ENCODE measurements at regions not wholly inside any gene's neighbourhood (a gene's known extent, or its start where the extent isn't known, plus 50 kb on each side); places are given as distances from the start of the nearest gene placed in this dataset.

DNA sequence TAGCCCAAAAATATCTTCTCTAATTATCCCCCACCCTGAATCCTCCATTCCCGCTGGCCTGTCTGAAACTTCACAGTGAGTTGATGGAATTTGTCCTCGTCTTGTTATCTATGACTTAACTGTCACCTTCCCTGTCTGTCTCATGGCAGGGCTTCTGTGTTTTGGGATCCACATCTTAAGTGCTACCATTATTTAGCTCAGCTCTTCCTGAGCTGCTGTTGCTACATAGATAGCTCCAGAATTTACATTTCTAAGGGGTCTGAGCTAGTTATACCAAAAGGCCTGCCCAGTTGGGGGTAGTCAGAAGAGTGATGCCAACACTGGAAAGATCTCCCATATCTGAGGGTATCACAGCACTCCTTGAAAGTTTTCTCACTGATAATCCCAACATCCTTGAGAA, 57.0 kb upstream of the CDKN3 start:
- H3K36me3 ChIP-seq = no peaks in the 10 kb centered on the region
- intact Hi-C loops (cut with DNase I; ENCODE audit: low total_unique reads) = no loop called here
- no peak for DNase-seq (ENCODE audit: low spot score in 2 of 2)
- TF ChIP-seq POLR2AphosphoS5 (IDR thresholded peaks at IDR 0.05) (no peak), POLR2A (IDR thresholded peaks at IDR 0.05) (no peak)
- TF ChIP-seq, protein P1, sequence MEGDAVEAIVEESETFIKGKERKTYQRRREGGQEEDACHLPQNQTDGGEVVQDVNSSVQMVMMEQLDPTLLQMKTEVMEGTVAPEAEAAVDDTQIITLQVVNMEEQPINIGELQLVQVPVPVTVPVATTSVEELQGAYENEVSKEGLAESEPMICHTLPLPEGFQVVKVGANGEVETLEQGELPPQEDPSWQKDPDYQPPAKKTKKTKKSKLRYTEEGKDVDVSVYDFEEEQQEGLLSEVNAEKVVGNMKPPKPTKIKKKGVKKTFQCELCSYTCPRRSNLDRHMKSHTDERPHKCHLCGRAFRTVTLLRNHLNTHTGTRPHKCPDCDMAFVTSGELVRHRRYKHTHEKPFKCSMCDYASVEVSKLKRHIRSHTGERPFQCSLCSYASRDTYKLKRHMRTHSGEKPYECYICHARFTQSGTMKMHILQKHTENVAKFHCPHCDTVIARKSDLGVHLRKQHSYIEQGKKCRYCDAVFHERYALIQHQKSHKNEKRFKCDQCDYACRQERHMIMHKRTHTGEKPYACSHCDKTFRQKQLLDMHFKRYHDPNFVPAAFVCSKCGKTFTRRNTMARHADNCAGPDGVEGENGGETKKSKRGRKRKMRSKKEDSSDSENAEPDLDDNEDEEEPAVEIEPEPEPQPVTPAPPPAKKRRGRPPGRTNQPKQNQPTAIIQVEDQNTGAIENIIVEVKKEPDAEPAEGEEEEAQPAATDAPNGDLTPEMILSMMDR (IDR thresholded peaks at IDR 0.05) = no peak
- no peaks in the 10 kb centered on the region for H3K27me3 ChIP-seq
- no peaks in the 10 kb centered on the region for H3K4me1 ChIP-seq
- no peaks in the 10 kb centered on the region for H3K9me3 ChIP-seq
- H3K4me3 ChIP-seq = no peak overlapping the region
- no peak overlapping the region for H3K27ac ChIP-seq

DNA sequence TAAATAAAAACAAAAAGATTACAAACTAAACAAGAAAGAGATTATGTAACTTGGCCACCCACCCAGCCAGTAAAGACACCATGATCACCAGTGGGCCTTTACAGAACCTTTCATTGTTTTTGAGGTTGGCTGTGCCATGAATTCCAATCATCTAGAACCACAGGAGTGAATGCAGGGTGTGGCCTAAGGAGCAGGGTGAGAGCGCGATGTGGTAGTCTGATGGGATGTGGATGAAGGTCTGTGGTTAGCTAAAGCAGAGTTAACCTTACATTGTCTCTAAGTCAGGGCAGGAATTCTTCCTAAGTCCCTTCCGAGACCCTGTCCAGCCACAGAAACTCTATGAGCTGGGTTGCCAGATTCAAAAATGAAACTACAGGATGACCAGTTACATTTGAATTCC, 54.0 kb upstream of the CDKN3 start:
- DNase-seq (ENCODE audit: low spot score in 2 of 2) = no peak
- no peak overlapping the region for H3K4me3 ChIP-seq
- intact Hi-C loops (cut with DNase I; ENCODE audit: low total_unique reads) = no loop called here
- TF ChIP-seq, protein P1 (IDR thresholded peaks at IDR 0.05) = no peak
- TF ChIP-seq POLR2A (IDR thresholded peaks at IDR 0.05) (no peak), POLR2AphosphoS5 (IDR thresholded peaks at IDR 0.05) (no peak)
- no peaks in the 10 kb centered on the region for H3K4me1 ChIP-seq
- H3K9me3 ChIP-seq = no peaks in the 10 kb centered on the region
- H3K27ac ChIP-seq = no peak overlapping the region
- no peaks in the 10 kb centered on the region for H3K36me3 ChIP-seq
- H3K27me3 ChIP-seq = no peaks in the 10 kb centered on the region

DNA sequence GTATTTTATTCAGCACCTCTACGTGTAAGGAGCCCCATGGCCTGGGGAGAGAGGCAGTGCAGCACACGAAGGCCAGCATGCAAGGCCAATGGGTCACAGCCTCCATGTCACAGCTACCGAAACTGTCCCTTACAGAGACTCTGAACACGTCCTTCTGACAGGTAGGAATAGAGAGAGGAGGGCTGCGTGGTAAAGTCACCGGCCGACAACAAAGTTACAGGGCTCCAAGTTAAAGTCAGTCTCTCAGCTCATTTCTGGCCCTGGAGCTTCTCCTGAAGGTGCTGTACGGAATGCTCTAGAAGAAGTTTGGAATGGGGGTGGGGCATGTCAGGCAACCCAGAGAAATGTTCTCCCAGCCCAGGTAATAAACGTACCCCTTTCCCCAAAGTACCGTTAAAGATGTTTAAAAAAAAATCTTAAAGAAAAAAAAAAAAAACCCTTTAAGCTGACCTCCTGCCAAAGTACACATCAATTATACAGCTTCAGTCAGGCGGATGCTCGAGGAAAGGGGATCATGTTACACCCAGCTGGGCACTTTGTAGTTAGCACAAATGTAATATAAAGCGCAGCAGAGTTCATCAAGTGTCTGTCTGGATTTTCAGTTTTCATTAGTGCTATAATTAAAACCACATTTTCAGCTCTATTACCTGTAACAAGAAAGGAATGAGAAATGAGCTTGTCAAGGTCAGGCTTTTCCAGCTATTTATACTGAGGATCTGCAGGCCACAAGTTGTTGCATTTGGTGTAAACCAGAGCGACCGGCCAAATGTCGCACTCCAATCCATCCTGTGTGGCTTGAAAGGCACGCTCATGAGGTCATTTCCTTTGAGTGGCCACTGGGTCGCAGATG, 53.3 kb upstream of the CDKN3 start:
- no peak overlapping the region for H3K27ac ChIP-seq
- H3K4me3 ChIP-seq = no peak overlapping the region
- DNase-seq (ENCODE audit: low spot score in 2 of 2) = no peak
- intact Hi-C loops (cut with DNase I; ENCODE audit: low total_unique reads) = no loop called here
- H3K4me1 ChIP-seq = no peaks in the 10 kb centered on the region
- TF ChIP-seq, protein P1 (IDR thresholded peaks at IDR 0.05) = no peak
- TF ChIP-seq POLR2AphosphoS5 (IDR thresholded peaks at IDR 0.05) (no peak), POLR2A (IDR thresholded peaks at IDR 0.05) (no peak)
- H3K9me3 ChIP-seq = no peaks in the 10 kb centered on the region
- H3K27me3 ChIP-seq = no peaks in the 10 kb centered on the region
- no peaks in the 10 kb centered on the region for H3K36me3 ChIP-seq

DNA sequence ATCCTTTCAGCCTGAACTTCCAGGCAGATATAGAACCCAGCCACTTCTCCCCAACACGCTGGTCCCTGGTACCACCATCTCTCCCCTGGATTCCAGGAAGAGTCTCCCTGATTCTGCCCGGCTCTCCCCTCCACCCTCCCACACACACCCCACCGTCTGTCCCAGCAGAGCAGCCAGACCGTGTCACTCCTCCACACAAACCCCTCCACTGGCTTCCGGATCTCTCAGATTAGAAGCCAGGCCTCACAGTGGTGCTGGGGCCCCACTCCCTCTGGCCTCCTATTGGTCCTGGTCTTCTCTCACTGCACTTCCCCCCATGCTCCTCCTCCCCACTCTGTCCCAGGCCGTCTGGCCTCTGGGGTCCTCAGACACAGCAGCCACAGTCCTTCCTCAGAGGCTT, 52.4 kb upstream of the CDKN3 start:
- no peaks in the 10 kb centered on the region for H3K36me3 ChIP-seq
- intact Hi-C loops (cut with DNase I; ENCODE audit: low total_unique reads) = no loop called here
- TF ChIP-seq POLR2A (IDR thresholded peaks at IDR 0.05) = no peak
- TF ChIP-seq, protein P1 (IDR thresholded peaks at IDR 0.05) = no peak
- no peak for TF ChIP-seq POLR2AphosphoS5 (IDR thresholded peaks at IDR 0.05)
- H3K27ac ChIP-seq = no peak overlapping the region
- H3K4me3 ChIP-seq = no peak overlapping the region
- no peaks in the 10 kb centered on the region for H3K27me3 ChIP-seq
- no peak for DNase-seq (ENCODE audit: low spot score in 2 of 2)
- no peaks in the 10 kb centered on the region for H3K4me1 ChIP-seq
- H3K9me3 ChIP-seq = no peaks in the 10 kb centered on the region

DNA sequence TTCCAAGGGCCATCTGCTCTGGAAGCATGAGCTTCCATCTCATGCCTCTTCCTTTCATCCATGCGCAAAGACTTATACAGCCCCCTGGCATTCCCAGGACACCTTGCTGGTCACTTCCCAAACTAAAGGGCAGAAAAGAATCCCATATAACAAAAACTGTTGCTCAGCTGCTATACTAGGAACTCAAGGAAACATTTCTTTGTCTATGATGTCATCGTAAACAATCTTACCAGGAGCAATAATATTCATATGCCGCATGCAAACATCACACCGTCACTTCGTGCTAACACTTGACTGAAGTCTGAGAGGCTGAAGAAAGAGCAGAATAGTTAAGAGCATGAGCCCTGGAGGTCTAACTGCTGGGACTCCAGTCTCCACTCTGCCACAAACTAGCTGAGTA, 50.5 kb upstream of the CDKN3 start:
- TF ChIP-seq, protein P1 (IDR thresholded peaks at IDR 0.05) = no peak
- TF ChIP-seq POLR2A (IDR thresholded peaks at IDR 0.05) (no peak), POLR2AphosphoS5 (IDR thresholded peaks at IDR 0.05) (no peak)
- intact Hi-C loops (cut with DNase I; ENCODE audit: low total_unique reads) = no loop called here
- no peak overlapping the region for H3K27ac ChIP-seq
- no peaks in the 10 kb centered on the region for H3K4me1 ChIP-seq
- no peak overlapping the region for H3K4me3 ChIP-seq
- no peaks in the 10 kb centered on the region for H3K9me3 ChIP-seq
- no peak for DNase-seq (ENCODE audit: low spot score in 2 of 2)
- no peaks in the 10 kb centered on the region for H3K36me3 ChIP-seq
- no peaks in the 10 kb centered on the region for H3K27me3 ChIP-seq
